Heart left ventricle (tissue), 16 donors: ENCODE measurements at regions not wholly inside any gene's neighbourhood (a gene's known extent, or its start where the extent isn't known, plus 50 kb on each side); places are given as distances from the start of the nearest gene placed in this dataset.

Experiments
- ATAC-seq, 4 donors: fragments of 200-7000 bp; cut with Tn5 transposase; one replicate each; pipeline ENCODE4 v1.9.1; 2020 to 2022; ENCODE audit warnings: moderate library complexity in 4 of 4, mild to moderate bottlenecking in 3 of 4, moderate number of reproducible peaks in 1 of 4
- DNase-seq, 5 donors: peaks; one replicate each; pipeline ENCODE4 v3.0.0-alpha.2; 2020
- H3K27ac ChIP-seq, 12 donors: fragments of 200-600 bp; sonication (generic) in 4 of 12; one replicate each; pipeline versions ENCODE4 v1.5.0 to v1.8.0; 2016 to 2022; ENCODE audit warnings: mild to moderate bottlenecking in 2 of 12
- H3K27me3 ChIP-seq, 9 donors: fragments of 200-600 bp; sonication (generic) in 2 of 9; one replicate each; pipeline versions ENCODE4 v1.5.1 to v1.8.0; 2016 to 2022; ENCODE audit warnings: mild to moderate bottlenecking in 3 of 9
- H3K36me3 ChIP-seq, 9 donors: fragments of 200-600 bp; sonication (generic) in 2 of 9; one replicate each; pipeline versions ENCODE4 v1.5.0 to v1.8.0; 2018 to 2022; ENCODE audit warnings: mild to moderate bottlenecking in 2 of 9
- H3K4me1 ChIP-seq, 12 donors: fragments of 200-600 bp; sonication (generic) in 4 of 12; one replicate each; pipeline versions ENCODE4 v1.5.0 to v1.8.0; 2016 to 2022; ENCODE audit warnings: mild to moderate bottlenecking in 3 of 12
- H3K4me3 ChIP-seq, 12 donors: fragments of 200-600 bp; sonication (generic) in 4 of 12; one replicate each; pipeline versions ENCODE4 v1.5.0 to v1.8.0; 2017 to 2022; ENCODE audit warnings: mild to moderate bottlenecking in 9 of 12, moderate library complexity in 4 of 12
- H3K9me3 ChIP-seq, 12 donors: fragments of 200-600 bp; sonication (generic) in 4 of 12; one replicate each; pipeline versions ENCODE4 v1.5.0 to v1.8.0; 2016 to 2022; ENCODE audit warnings: mild to moderate bottlenecking in 1 of 12
- POLR2A ChIP-seq, 2 donors: fragments of 450-650 bp; IDR thresholded peaks; one replicate each; pipeline ENCODE4 v1.6.1; 2017; ENCODE audit warnings: antibody characterized with exemption in 2 of 2, mild to moderate bottlenecking in 2 of 2, moderate library complexity in 2 of 2
- WGBS, 4 donors: extraction: QIAGEN DNeasy Blood & Tissue Kit in 2 of 4; methylation state at CpG; one replicate each; pipeline versions ENCODE4 v1.1.5 to v1.1.7; 2013 to 2018; 5-methylcytosine and 5-hydroxymethylcytosine counted together
- intact Hi-C, 10 donors: fragments of 100-400 bp; cut with DNase I; formaldehyde crosslinking; loops; one replicate each; pipeline versions ENCODE4 v1.11.1 to v1.14.2; 2022
- TF ChIP-seq, protein P1 (sequence below), 12 donors: fragments of 200-600 bp; sonication (generic) in 4 of 12; IDR thresholded peaks; one replicate each; pipeline versions ENCODE4 v1.5.0 to v1.8.0; 2018 to 2022; ENCODE audit warnings: antibody characterized with exemption in 12 of 12, mild to moderate bottlenecking in 5 of 12
- donor health status: ischemic (EF 13 %, LVEDD 7.1; RV severe dilation, severe dysfunction).
- donor health status: healthy with polysubstance abuse.
- donor health status: DM: no; HTN: yes; CAD: no.
- donor health status: DM: no; HTN: no; CAD: no.
- donor health status: ischemic (EF 25% LVEDD 6.9; RV normal size, moderate dysfunction).
- donor health status: ischemic (EF 25% LVEDD 5.7; RV mildly dilated, moderate dysfunction).
- donor health status: healthy.
- donor health status: DM: yes; HTN: yes; CAD: no.
- donor health status: ischemic (EF 35%, LVEDD 5.7; RV mildly dilated, moderate dysfunction).
- donor health status: nonischemic (EF 11% LVEDD 7.7; RV severe dilation, severe dysfunction).
- donor health status: DM: yes; HTN: yes; CAD: no.
- donor health status: PGD.
- donor health status: ischemic (EF 29% LVEDD 5.4; RV normal size, mild dysfunction).
- donor health status: nonischemic (EF 23%, LVEDD 6.1; RV moderate dilation, normal function).

GRCh38 chrX:95056901-95057300 is 1382.9 kb downstream of the FAM133A start:
- no peak for ATAC-seq
- Histone ChIP-seq H3K4me3 (no peak overlapping the region), H3K27ac (no peak overlapping the region), H3K4me1 (no peaks in the 10 kb centered on the region), H3K36me3 (no peaks in the 10 kb centered on the region), H3K9me3 (no peaks in the 10 kb centered on the region), H3K27me3 (peaks cover 0 to 3% (median 0%) of the 10 kb centered on the region in 9 donors)
- 58 to 61% (median 59%) methylated on average over 4 of the region's 4 CpGs for WGBS, 4 donors
- TF ChIP-seq, protein P1, sequence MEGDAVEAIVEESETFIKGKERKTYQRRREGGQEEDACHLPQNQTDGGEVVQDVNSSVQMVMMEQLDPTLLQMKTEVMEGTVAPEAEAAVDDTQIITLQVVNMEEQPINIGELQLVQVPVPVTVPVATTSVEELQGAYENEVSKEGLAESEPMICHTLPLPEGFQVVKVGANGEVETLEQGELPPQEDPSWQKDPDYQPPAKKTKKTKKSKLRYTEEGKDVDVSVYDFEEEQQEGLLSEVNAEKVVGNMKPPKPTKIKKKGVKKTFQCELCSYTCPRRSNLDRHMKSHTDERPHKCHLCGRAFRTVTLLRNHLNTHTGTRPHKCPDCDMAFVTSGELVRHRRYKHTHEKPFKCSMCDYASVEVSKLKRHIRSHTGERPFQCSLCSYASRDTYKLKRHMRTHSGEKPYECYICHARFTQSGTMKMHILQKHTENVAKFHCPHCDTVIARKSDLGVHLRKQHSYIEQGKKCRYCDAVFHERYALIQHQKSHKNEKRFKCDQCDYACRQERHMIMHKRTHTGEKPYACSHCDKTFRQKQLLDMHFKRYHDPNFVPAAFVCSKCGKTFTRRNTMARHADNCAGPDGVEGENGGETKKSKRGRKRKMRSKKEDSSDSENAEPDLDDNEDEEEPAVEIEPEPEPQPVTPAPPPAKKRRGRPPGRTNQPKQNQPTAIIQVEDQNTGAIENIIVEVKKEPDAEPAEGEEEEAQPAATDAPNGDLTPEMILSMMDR (IDR thresholded peaks at IDR 0.05): no peak
- no peak for TF ChIP-seq POLR2A (IDR thresholded peaks at IDR 0.05)
- intact Hi-C loops: no loop called here
- no peak for DNase-seq

GRCh38 chrX:95057341-95057740 is 1383.3 kb downstream of the FAM133A start:
- WGBS, 4 donors: 37 to 70% (median 53%) methylated on average over 2 of the region's 2 CpGs

GRCh38 chrX:95058815-95059214 is 1384.8 kb downstream of the FAM133A start:
- Histone ChIP-seq H3K4me3 (no peak overlapping the region), H3K9me3 (no peaks in the 10 kb centered on the region), H3K4me1 (no peaks in the 10 kb centered on the region), H3K36me3 (no peaks in the 10 kb centered on the region), H3K27me3 (peaks cover 0 to 8% (median 0%) of the 10 kb centered on the region in 9 donors), H3K27ac (no peak overlapping the region)
- no peak for ATAC-seq
- TF ChIP-seq POLR2A (IDR thresholded peaks at IDR 0.05): no peak
- WGBS, 4 donors: 85 to 87% (median 86%) methylated on average over 1 of the region's 1 CpG
- intact Hi-C loops: no loop called here
- DNase-seq: no peak

More at GRCh38 chrX:95057341-95057740, 1383.3 kb downstream of the FAM133A start:
- DNase-seq: no peak
- no peaks in the 10 kb centered on the region for H3K9me3 ChIP-seq
- H3K27ac ChIP-seq: no peak overlapping the region
- H3K4me3 ChIP-seq: no peak overlapping the region
- no peaks in the 10 kb centered on the region for H3K36me3 ChIP-seq
- H3K27me3 ChIP-seq: peaks cover 0 to 3% (median 0%) of the 10 kb centered on the region in 9 donors
- TF ChIP-seq, protein P1 (IDR thresholded peaks at IDR 0.05): no peak
- TF ChIP-seq POLR2A (IDR thresholded peaks at IDR 0.05): no peak
- ATAC-seq: no peak
- no peaks in the 10 kb centered on the region for H3K4me1 ChIP-seq
- intact Hi-C loops: no loop called here

DNA sequence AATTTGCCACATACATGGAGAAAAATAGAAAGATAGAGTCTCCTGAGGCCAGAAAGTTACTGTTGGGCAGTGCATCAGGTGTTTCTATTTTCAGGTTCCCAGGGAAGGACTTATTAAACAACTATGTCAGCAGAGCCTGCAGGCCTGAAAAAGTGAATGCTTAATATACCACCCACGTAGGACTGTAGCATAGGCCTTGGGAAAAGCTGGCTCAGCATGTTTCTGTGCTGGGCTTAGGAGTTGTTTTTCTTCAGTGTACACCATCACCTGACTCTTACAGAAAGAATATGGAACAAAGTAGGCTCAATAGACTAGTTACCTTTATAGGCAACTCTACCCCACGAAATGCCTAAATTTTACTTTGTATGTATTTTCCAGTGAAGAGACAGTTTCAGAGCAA is 1385.9 kb downstream of the FAM133A start:
- H3K27me3 ChIP-seq: peaks cover 0 to 8% (median 0%) of the 10 kb centered on the region in 9 donors
- DNase-seq (no peak), ATAC-seq (no peak)
- no peaks in the 10 kb centered on the region for H3K9me3 ChIP-seq
- no peak overlapping the region for H3K27ac ChIP-seq
- no peaks in the 10 kb centered on the region for H3K4me1 ChIP-seq
- 51 to 70% (median 56%) methylated on average over 2 of the region's 2 CpGs for WGBS, 4 donors
- intact Hi-C loops: loop anchor here in 1 of 10 donors (10.0 kb wide), 1 partner anchor 225 kb away; no protein-coding TSS in a partner anchor
- H3K36me3 ChIP-seq: no peaks in the 10 kb centered on the region
- H3K4me3 ChIP-seq: no peak overlapping the region
- TF ChIP-seq POLR2A (IDR thresholded peaks at IDR 0.05): no peak
- TF ChIP-seq, protein P1 (IDR thresholded peaks at IDR 0.05): no peak

DNA sequence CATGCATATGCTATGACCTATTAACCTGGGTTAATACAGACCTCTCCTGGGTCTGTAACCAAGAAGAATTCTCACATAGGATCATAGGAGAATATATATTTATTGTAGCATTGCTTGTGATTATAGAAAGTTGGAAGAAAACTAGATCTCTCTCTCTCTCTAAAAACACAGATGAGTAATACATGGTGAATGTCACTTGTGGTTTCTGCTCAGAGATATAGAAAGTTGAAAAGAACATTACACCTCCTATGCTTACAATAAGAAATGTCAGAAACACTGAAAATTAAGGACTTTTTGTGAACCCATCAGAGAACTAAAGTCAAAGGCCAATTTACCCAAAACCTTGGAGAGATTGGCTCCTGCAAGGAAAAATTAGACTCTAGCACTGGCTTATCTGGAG is 1389.5 kb downstream of the FAM133A start:
- peaks cover 0 to 8% (median 0%) of the 10 kb centered on the region in 9 donors for H3K27me3 ChIP-seq
- no peak overlapping the region for H3K4me3 ChIP-seq

More for the DNA sequence above, 1389.5 kb downstream of the FAM133A start:
- no peak for DNase-seq
- Histone ChIP-seq H3K27ac (no peak overlapping the region), H3K36me3 (no peaks in the 10 kb centered on the region), H3K4me1 (no peaks in the 10 kb centered on the region), H3K9me3 (no peaks in the 10 kb centered on the region)
- ATAC-seq: no peak
- intact Hi-C loops: loop anchor here in 1 of 10 donors (10.0 kb wide), 1 partner anchor 229 kb away; no protein-coding TSS in a partner anchor
- TF ChIP-seq POLR2A (IDR thresholded peaks at IDR 0.05): no peak
- TF ChIP-seq, protein P1 (IDR thresholded peaks at IDR 0.05): no peak
